Sigmoid colon (tissue), 4 donors: ENCODE measurements at regions not wholly inside any gene's neighbourhood (a gene's known extent, or its start where the extent isn't known, plus 50 kb on each side); places are given as distances from the start of the nearest gene placed in this dataset.

Experiments
- CTCF ChIP-seq, 4 experiments: fragments of 450-650 bp in 3 of 4; fragments of 200-600 bp in 1 of 4; IDR thresholded peaks; one replicate each; pipeline ENCODE4 v1.5.1; 2016 to 2019; ENCODE audit warnings: antibody characterized with exemption in 4 of 4, mild to moderate bottlenecking in 3 of 4, moderate library complexity in 2 of 4
- POLR2A ChIP-seq, 2 donors: fragments of 450-650 bp; IDR thresholded peaks; one replicate each; pipeline ENCODE4 v1.6.1; 2016; ENCODE audit warnings: antibody characterized with exemption in 2 of 2, mild to moderate bottlenecking in 2 of 2, moderate library complexity in 2 of 2
- POLR2AphosphoS5 ChIP-seq, 4 donors: sonication (generic); formaldehyde crosslinking; IDR thresholded peaks; one replicate each; pipeline ENCODE4 v1.6.1; 2017; ENCODE audit warnings: antibody characterized with exemption in 4 of 4

DNA sequence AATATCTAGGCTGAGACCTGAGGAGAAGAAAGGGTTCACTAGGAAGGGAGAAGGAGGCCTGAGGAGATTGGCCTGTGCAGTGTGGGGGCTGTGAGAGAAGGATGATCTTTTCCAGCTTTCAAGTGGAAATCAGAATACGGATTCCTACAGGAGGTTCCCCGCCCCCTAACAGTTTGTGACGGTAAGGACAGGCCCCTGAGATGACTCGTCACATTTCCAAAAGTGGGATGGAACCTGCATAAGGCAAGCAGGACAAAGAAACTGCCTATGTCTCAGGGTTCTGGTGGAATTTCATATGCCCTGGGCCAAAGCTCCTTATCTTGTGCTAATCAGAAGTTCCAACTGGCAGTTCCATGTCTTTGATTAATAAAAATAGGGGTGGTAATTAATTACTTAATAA is 275.6 kb downstream of the SNX10 start:
- TF ChIP-seq CTCF (IDR thresholded peaks at IDR 0.05), result no peak
- TF ChIP-seq POLR2A (IDR thresholded peaks at IDR 0.05), result no peak
- TF ChIP-seq POLR2AphosphoS5 (IDR thresholded peaks at IDR 0.05), result no peak
